ENCODE measurements at regions not wholly inside any gene's neighbourhood (a gene's known extent, or its start where the extent isn't known, plus 50 kb on each side); places are given as distances from the start of the nearest gene placed in this dataset.

- no peak for DNase-seq
Observed at GRCh38 chr6:43879722-43880121, 109.7 kb downstream of the VEGFA start.

- DNase-seq, result no peak
Observed at GRCh38 chr6:43878823-43879495, 108.9 kb downstream of the VEGFA start.

GRCh38 chr6:43878127-43878634, 108.2 kb downstream of the VEGFA start:
- no peak for DNase-seq

GRCh38 chr6:43877463-43878126, 107.6 kb downstream of the VEGFA start:
- no peak for DNase-seq

GRCh38 chr6:43877036-43877435, 107.0 kb downstream of the VEGFA start:
- no peak for DNase-seq

- DNase-seq, result no peak
Observed at GRCh38 chr6:43876602-43877001, 106.6 kb downstream of the VEGFA start.

- no peak for DNase-seq
Observed at GRCh38 chr6:43875849-43876572, 106.0 kb downstream of the VEGFA start.

- no peak for DNase-seq
Observed at GRCh38 chr6:43874814-43875590, 105.0 kb downstream of the VEGFA start.

- DNase-seq, result no peak
Observed at GRCh38 chr6:43873806-43874714, 104.0 kb downstream of the VEGFA start.

- no peak for DNase-seq
Observed at GRCh38 chr6:43871933-43872332, 101.9 kb downstream of the VEGFA start.

GRCh38 chr6:43871284-43871683, 101.3 kb downstream of the VEGFA start:
- no peak for DNase-seq

GRCh38 chr6:43870660-43871061, 100.7 kb downstream of the VEGFA start:
- DNase-seq, result no peak

GRCh38 chr6:43869792-43870659, 100.0 kb downstream of the VEGFA start:
- no peak for DNase-seq

GRCh38 chr6:43869079-43869710, 99.2 kb downstream of the VEGFA start:
- DNase-seq, result no peak

GRCh38 chr6:43868467-43868866, 98.5 kb downstream of the VEGFA start:
- DNase-seq, result no peak

GRCh38 chr6:43867996-43868395, 98.0 kb downstream of the VEGFA start:
- no peak for DNase-seq

- DNase-seq, result no peak
Observed at GRCh38 chr6:43867246-43867645, 97.2 kb downstream of the VEGFA start.

- DNase-seq, result no peak
Observed at GRCh38 chr6:43865932-43866645, 96.1 kb downstream of the VEGFA start.

GRCh38 chr6:43865086-43865485, 95.1 kb downstream of the VEGFA start:
- DNase-seq, result no peak

- no peak for DNase-seq
Observed at GRCh38 chr6:43862925-43863324, 92.9 kb downstream of the VEGFA start.

Data from stimulated activated CD4-positive, alpha-beta T cell treated with anti-CD3 and anti-CD28 coated beads, Interleukin-2, amount 100 ng/mL, for 24 hours (primary cell).